ENCODE measurements at regions not wholly inside any gene's neighbourhood (a gene's known extent, or its start where the extent isn't known, plus 50 kb on each side); places are given as distances from the start of the nearest gene placed in this dataset.

- ATAC-seq (no peak), DNase-seq (ENCODE audit: low spot score) (no peak)
Measured at GRCh38 chr4:13067077-13067476, 417.1 kb downstream of the RAB28 start.

- DNase-seq (ENCODE audit: low spot score) (no peak), ATAC-seq (no peak)
Measured at GRCh38 chr4:13059019-13059418, 425.1 kb downstream of the RAB28 start.

DNA sequence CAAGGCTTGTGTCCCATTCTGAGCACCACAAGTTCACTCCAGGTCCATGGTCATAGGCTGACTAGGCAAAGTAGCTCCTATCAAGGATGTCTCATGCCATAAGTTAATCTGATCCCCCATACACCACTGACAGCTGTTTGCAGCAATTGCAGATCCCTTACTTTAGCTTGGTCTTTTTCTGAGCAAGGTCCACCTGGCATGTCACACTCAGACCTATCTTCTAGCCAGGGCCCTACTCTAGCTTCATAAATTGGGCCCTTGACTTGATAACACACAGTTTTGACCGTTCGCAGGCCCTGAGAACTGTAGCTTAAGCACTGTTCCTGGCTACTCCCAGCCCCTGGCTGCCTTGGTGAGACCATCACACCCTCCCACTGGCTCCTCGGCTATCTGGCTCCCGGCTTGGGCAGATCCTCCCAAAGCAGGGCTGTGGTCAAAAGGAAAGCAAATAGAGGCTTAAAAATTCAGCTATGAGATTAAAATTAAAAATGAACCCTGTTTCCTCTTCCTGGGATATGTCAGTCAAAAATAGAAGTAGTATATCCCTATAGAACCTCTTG is 427.4 kb downstream of the RAB28 start:
- ATAC-seq, result peak; percentile 91

DNA sequence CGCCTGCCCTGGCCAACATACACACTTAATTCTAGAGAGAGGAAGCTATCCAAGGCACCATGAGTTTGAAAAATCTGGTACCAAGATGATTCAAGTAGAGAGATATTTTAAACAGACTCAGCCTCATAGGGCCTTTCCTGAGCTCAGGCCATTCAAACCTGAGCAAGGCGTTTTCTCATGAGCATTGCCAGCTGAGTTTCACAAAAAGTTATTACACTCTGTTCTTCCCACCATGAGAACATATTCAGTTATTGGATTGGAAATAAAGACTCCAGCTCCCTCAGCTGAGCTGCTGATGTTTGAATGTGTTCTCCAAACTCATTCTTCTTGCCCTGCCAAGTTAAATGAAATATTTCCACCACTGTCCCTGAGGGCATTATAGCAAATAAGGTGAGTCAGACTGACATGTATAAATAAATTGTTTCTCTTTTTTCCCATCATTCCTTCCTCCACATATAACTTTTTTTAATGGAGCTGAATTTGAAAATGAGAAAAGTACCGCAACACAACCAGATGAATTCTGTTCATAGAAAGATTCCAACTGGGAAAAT is 429.6 kb downstream of the RAB28 start:
- no peak for ATAC-seq
- DNase-seq (ENCODE audit: low spot score), result no peak

More for the DNA sequence above, 427.4 kb downstream of the RAB28 start:
- DNase-seq (ENCODE audit: low spot score), result no peak

DNA sequence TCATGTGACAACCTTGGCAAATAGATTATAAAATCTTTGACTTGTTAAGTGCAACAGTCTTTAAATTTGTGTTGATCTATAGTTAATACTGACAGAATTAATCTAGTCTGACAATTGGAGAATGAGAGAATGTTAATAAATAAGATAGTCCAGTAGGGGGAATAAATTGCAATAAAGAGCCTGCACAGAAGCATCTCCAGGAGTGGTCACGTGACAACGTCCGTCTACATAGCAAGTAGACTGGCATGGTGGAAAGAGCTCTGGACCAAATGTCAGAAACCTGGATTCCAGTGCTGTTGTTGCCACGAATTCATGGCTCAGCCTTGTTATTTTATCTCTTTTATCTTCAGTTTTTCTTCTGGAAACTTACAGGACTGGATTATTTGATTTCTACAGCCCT is 436.5 kb downstream of the RAB28 start:
- no peak for ATAC-seq
- DNase-seq (ENCODE audit: low spot score), result no peak

DNA sequence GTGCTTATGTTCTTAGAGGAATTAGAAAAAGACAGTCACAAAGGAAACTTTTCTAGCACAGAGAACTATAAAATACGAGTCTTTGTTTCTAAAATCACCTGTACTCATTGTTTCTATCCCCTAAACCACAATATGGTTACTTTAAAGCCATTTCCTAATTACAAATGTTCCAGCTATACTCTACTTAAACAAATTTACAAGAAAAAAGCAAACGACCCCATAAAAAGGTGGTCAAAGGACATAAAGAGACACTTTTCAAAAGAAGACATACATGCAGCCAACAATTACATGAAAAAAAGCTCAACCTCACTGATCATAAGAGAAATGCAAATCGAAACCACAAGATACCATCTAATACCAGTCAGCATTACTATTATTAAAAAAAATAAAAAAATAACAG is 447.3 kb downstream of the RAB28 start:
- ATAC-seq (no peak), DNase-seq (ENCODE audit: low spot score) (no peak)

DNA sequence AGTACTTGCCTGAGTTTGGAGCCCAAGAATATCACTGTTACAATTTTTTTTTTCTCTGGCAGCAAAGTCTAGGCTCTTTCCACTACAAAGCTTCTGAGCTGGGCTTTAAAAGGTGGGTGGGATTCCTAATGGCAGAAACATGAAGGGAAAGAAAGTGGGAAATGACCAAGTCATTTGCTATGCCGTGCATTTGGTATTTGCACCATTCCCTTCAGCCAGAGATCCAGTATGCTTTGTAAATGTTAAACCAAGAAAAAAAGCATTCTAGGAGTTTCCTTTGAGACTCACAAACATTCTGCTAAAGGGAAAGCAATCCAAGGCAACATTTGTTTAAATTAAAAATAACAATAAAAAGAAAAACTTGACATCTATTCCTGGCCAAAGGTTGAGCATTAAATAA is 451.2 kb downstream of the RAB28 start:
- no peak for DNase-seq (ENCODE audit: low spot score)
- ATAC-seq, result no peak

DNA sequence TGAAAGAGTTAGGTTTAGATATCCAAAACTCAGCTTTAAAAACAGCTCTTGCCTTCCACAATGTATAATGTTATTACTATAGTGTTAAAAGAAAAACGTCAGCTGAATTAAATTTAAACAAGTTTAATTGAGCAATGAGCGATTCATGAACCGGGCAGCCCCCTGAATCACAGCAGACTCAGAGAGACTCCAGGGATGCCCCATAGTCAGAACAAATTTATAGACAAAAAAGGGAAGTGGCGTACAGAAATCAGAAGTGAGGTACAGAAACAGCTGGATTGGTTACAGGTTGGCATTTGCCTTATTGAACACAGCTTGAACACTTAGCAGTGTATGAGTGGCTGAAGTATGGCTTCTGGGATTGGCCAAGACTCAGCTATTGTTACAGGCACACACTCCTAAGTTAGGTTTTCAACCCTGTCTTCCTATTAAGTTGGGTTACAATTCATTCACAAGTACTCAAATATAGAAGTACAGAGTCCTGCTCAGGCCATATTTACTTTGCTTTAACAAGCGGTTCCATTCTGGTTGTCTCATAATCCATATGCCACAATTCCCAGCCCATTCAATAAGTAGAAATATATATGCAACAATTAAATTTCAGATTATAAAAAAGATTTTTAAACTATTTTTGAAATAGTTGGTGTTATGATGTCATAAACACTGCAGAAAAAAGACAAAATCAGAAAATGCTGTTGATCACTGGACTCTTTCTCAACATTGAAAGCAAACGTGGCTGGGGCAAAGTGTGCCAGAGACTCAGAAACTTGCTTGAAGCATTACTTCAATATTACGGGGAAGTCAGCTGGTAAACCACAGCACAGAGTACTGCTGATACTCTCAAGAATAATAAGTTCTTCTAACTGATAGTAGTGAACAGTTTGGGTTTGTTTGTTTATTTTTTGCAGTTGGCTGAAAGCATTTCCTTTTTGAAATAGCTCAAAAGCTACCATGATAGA is 459.7 kb downstream of the RAB28 start:
- peak; percentile 64 for ATAC-seq
- DNase-seq (ENCODE audit: low spot score), result no peak

DNA sequence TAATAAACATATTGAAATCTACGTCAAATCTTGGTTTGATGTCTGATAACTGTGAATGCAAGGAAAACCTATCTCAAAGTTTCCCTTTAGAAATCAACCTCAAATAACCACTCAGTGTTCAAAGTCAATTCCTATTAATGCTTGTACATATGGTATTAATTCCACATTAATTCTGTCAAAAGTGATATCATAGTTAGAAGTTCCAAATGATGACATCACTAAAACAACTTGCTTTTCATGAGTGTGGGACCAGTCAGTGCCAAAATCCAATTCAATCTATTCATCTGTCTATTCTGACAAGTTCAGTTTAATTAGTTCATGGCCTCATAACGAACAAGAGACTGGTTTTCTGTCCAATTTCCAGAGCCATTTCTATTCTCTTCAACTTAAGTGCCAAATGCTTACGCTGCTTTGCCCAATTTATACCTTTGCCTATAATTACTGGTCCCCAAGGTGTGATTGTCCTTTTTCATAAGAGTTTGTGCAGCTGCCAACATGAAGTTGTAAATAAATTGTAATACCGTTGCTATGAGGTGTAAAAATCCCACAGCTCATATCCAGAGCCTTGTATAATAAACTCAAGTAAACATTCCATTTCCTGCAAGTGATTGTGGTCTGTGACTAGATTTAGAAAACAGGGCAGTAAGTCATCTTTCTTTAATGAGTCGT is 476.2 kb downstream of the RAB28 start:
- DNase-seq (ENCODE audit: low spot score) (no peak), ATAC-seq (no peak)

DNA sequence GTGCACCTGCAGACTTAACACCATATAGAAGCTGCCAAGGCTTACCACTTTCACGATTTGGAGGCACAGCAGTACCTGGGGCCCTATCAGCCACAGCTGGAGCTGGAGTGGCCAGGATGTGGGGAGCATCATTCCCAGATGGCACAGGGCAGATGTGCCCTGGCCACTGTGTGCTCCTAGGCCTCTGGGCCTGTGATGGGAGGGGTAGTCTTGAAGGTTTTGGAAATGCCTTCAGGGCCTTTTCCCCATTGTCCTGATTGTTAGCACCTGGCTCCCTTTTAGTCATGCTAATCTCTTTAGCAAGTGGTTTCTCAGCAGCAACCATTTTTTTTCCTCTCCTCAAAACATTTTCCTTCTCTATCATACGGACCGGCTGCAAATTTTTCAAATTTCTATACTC is 490.2 kb downstream of the RAB28 start:
- DNase-seq (ENCODE audit: low spot score) (no peak), ATAC-seq (no peak)

- DNase-seq (ENCODE audit: low spot score) (no peak), ATAC-seq (no peak)
Measured at GRCh38 chr4:12987284-12987683, 496.9 kb downstream of the RAB28 start.

DNA sequence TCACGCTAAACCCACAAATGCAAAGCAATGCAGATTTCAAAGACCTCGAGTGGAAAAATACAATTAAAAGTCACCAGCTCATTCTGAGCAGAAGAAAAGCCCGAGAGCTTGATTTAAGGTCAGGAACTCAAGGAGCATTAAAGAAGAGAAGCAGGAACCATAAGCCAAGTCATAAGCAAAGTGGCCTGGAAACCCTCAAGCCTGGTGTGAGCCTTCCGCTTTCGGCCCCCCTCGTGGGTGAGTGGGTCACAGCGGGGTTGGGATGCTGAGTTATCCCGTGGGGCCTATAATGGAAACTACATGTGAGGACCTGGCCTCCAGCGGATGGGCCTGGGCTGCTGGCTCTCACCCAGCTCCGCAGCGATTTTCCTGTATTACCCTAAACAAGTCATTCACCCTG is 504.3 kb downstream of the RAB28 start:
- DNase-seq (ENCODE audit: low spot score), result no peak

DNA sequence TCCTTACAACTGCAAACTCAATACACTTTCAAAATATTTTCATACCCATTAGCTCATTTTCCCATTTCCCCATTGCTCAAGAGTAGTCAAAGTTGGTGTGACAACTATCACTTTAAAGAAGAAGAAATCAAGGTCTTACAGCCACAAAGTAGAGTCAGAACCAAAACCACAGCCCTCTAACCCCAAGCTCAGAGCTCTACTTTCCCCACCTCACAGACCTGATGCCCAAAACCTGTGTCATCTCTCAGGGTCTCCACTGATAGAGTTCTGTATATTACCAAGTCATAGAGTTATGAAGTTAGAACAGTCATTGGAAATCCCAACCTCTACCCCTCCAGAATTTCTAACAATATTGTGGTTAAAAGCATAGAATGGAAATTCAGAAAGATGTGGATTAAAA is 505.8 kb downstream of the RAB28 start:
- DNase-seq (ENCODE audit: low spot score), result no peak

More for the DNA sequence above, 504.3 kb downstream of the RAB28 start:
- no peak for ATAC-seq

DNA sequence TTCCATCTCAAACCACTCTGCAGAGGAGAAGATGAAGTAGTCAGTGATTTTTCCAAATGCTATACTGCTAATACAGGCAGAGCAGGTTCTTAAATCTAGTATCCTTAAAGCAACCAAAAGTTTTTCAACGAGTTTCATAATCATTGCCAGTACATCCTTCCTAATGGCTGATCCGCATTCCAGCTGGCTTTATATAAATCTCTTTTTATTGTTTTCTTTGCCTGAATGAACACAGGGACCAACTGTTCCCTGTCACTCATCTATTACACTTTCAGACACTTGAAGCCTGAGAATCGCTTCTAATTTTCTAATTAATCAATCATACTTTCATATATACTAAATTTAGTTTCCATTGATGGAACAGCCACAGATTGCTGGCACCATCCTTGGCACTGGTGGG is 508.6 kb downstream of the RAB28 start:
- DNase-seq (ENCODE audit: low spot score), result no peak

More for the DNA sequence above, 505.8 kb downstream of the RAB28 start:
- no peak for ATAC-seq

GRCh38 chr4:12973522-12973921 is 510.6 kb downstream of the RAB28 start:
- ATAC-seq (peak; percentile 86), DNase-seq (ENCODE audit: low spot score) (peak; percentile 43)

More for the DNA sequence above, 508.6 kb downstream of the RAB28 start:
- no peak for ATAC-seq

DNA sequence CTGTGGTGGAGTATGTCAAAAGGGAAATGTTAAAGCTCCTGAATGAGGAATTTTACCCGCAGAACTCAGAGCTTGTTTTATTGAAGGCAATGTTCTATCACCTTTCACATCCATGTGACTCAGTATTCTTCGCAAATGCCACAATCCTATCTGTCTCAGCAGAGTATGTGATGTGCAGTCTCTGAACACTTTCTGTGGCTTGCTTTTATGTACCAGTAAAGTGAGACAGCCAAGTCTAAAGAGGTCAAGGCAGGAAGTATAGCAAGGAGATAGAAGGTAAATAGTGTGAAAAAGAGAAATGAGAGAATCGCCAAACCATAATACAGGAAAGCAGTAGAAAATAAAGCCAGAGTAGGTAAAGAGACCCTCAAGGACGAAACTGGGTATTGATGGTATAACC is 515.8 kb downstream of the RAB28 start:
- no peak for DNase-seq (ENCODE audit: low spot score)
- no peak for ATAC-seq

DNA sequence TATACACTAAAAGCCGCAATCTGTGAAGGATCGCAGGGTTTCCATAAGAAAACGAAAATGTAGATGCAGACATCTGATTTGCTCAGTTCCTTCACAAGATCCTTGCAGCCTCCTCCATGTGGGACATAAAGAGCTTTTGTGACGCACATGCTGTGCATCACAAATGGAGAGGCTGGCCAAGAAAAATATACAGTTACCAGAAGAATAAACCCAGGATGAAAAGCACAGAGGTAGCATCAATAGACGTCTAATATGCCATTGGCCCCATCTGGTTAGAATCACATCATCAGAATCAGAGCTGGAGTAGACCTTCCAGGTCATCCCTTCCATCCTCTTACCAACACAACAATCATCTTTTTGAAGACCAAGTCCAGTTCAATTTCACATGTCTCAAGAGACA is 517.4 kb downstream of the RAB28 start:
- ATAC-seq (no peak), DNase-seq (ENCODE audit: low spot score) (no peak)

DNA sequence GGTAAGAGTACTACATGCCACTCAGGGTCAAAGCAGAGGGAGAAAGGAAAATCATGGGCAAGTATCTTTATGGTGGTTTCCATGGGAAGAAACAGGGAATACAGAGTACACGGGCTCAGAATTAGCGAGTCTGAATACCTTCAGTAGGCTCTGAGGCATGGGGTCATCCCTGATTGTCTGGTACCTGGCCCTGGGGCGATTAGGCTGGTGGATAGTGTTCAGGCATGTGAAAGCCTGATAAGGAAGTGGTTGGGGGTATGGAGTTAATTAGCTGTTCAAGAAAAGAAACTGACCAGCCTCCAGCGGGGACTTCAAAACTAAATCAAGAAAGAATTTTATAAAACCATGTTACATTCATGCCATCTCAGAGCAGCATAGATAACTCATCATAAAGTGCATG is 518.8 kb downstream of the RAB28 start:
- no peak for DNase-seq (ENCODE audit: low spot score)
- ATAC-seq, result no peak

- no peak for DNase-seq (ENCODE audit: low spot score)
- ATAC-seq, result peak; percentile 89
Measured at GRCh38 chr4:12963912-12964311, 520.2 kb downstream of the RAB28 start.

DNA sequence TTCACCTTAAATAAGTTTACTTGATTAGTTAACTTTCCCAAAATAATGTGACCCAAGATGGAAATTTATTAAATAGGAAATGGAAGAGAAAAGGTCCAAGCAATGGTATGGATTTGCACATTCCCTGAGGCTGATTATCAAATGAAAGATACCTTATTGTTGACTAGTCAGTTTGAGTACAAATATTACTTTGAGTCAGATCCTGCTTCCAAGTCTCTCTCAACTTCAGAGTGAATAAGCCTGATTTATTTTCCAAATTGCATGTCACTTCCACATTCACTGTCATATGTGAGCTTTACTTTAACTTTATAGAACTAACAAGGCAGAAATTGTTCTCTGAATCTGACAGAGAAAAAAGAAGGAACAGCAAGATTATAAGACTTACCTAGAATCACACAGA is 520.8 kb downstream of the RAB28 start:
- no peak for DNase-seq (ENCODE audit: low spot score)
- ATAC-seq, result peak; percentile 42

DNA sequence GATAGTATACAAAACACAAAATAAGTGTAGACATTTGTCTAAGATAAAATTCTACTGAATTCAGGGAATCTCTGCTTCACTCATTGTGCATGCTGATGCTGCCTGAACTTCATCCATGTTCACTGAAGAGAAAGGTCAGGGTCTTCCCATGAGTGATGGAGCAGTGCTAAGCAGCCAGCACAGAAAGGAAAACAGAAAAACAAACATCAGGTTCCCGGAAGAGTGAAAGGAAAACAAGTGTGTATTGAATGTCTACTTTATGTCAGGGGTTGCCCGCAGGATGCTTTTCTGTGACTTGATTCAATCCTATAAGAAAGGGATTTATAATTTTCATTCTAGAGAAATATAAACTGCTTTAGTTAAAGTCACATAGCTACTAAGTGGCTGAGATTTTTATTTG is 522.4 kb downstream of the RAB28 start:
- ATAC-seq (no peak), DNase-seq (ENCODE audit: low spot score) (no peak)

DNA sequence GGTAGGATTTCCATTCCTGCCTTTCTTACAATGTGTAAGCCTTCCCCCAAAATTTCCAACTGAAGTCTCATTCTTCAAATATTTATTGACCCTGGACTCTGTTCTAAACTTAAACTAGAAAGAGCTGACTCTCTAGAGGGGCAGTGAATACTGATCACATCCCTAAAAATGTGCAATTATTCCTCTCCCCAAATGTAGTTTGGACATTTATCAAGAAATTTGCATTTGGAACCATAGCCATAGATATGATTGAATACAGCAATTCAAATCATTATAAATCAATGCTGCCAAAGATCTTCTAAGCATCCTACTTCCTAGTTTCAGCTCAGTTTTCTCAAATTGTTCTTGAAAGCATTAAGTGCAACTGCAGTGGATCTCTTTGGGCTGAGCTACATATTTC is 525.7 kb downstream of the RAB28 start:
- DNase-seq (ENCODE audit: low spot score) (no peak), ATAC-seq (no peak)
